ENCODE measurements at regions not wholly inside any gene's neighbourhood (a gene's known extent, or its start where the extent isn't known, plus 50 kb on each side); places are given as distances from the start of the nearest gene placed in this dataset.
"Not testable (repeated sequence)": the region's sequence is repeated elsewhere in the genome, so short reads cannot be mapped to it uniquely, and the experiment has no call there.

GRCh38 chr2:194464964-194465638 lies 1191.9 kb upstream of the SLC39A10 start:
- no peak for DNase-seq

- not testable (repeated sequence) for DNase-seq
Measured at GRCh38 chr2:194462883-194463282, 1194.1 kb upstream of the SLC39A10 start.

- no peak for DNase-seq
Measured at GRCh38 chr2:194455358-194455757, 1201.7 kb upstream of the SLC39A10 start.

DNA sequence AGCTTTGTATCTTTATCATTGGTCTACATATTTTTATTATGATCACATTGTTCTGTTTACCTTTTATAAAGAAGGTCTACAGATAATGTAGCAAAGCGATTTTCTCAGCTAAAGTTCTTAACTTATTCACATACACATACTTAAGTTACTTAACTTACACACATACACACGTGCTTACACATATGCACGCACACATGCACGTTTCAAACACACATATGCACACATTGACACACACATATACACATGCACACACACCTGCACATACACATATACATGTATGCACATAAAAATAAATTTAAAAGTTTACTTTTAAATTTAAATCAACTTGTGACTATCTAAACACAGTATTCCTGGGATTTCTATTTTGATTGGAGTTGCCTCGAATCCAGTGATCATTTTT lies 1204.5 kb upstream of the SLC39A10 start:
- DNase-seq: no peak

DNA sequence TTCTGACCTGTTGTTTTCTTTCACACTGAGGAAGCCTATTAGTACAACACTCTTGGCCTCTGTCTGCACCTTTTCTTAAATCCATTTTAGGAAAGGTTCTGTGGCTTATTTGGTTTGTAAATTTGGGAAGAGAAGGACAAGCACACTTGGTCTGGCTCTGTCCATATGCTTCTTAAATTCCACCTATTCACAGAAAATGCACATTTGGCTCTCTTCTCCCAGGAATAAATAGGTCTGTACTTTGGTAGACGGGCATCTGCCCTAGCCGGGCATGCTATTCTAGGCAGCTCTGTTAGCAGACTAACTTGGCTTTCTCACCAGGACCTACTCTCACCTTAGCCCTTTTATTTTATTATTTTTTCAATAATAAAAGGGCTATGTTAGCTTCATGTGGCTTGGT lies 1211.8 kb upstream of the SLC39A10 start:
- DNase-seq: no peak

DNA sequence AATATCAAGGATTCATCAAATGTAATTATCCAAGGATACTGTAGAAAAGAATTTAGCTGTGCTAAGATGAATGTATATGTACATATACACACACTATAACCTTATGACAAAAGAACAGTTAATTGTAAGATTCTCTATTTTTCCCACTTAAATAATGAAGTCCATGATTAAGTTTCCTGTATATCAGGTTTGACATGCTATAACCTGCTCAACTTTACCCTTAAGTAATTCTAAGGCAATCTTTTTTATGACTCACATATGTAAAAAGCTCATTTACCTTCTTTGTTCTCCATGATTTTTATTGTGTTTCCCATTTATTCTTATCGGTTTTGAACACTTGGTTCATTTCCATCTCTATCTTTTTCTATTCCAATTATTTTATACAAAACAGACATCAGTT lies 1213.1 kb upstream of the SLC39A10 start:
- DNase-seq: no peak

DNA sequence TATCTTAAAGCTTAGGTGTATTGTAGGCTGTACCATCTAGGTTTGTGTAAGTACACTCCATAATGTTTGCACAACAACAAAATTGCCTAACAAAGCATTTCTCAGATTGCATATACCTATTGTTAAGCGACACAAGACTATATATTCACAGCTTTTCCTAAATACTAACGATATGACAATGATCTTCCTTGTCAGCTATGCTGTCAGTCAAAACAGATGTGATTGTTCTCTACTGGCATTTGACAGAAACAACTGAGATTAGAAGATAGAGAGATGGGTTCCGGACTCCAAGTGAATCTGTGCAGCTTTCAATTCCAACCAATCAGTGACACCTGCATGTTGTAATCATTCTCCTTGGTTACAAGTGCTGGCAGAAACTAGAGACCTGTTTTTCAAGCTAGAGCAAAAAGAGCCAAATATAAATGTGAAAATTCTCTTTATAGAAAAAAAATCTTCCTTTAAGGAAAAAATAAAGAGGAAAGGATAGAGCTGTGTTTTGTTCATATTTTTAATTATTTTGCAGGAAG lies 1232.3 kb upstream of the SLC39A10 start:
- no peak for DNase-seq

DNA sequence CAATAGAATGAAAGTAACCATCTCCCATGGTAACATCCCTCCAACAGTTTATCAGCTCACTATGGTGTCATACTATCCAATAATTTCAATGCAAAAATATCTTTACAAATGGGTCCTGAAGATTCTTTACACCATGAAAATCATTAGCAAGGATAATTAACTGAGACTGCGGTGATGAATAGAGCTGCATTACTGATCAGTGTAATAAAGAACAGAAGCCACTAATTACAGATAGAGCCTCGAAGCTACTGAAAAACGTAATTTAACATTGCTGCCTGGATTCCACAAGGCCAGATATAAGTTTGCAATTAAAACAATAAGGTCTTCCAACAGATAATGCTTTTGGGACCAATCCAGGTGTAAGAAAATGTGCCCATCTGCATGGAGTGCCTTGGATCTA lies 1245.8 kb upstream of the SLC39A10 start:
- DNase-seq: no peak

GRCh38 chr2:194395818-194396217 lies 1261.2 kb upstream of the SLC39A10 start:
- no peak for DNase-seq

DNA sequence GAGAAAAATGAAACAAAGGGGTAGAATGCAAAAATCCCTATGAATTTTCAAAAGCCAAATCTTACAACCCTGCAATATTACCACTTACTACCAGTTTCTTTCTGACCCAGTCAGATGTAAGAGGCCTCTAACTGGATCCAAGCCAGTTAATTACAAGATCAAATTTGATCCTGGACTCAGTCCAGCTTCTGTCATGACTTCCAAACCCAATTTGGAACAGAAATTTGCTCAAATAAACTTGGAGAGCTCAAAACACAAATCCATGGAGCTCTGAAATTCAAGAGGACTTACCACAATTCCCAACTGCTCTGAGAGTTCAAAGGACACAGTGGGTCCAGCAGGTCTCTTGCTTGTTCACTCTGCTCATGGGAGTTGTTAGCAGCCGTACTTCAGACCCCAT lies 1271.7 kb upstream of the SLC39A10 start:
- DNase-seq: no peak

DNA sequence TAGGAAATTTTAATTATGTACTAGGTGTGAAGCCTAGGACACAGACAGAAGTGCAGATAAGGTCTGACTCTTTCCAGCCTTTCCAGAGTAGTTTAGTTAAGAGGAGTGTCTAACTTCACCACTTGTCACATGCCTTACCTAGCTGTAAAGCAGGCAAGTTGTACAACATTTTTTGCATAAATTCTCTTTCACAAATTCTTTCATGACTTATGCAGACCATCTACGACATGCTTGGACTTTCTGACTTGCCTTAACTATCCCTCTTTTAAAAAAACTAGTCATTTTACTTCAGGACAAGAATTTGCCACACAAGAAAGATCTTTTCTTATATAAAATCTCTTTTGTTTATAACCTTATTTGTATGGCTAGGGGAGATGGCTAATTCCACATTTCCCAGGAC lies 1273.6 kb upstream of the SLC39A10 start:
- DNase-seq: no peak

- DNase-seq: no peak
Measured at GRCh38 chr2:194382221-194382620, 1274.8 kb upstream of the SLC39A10 start.

GRCh38 chr2:194380011-194380410 lies 1277.0 kb upstream of the SLC39A10 start:
- DNase-seq: no peak

- not testable (repeated sequence) for DNase-seq
Measured at GRCh38 chr2:194367390-194367789, 1289.6 kb upstream of the SLC39A10 start.

DNA sequence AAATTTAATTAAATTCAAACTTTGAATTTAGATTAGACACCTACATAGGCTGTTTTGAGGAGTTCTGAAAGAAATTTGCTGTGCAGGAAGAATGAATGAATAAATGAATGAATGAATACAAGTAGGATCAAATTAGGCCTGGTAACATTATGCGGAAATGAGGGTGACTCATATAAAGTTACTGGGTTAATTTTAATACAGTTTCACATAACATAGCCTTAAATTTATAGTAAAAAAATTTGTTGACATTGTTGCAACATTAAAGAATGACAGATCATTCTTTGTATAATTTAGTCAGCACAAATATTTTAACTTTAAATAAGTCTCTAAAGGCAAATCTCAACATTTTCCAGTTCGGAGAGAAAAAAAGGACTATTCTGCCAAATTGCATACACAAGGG lies 1293.1 kb upstream of the SLC39A10 start:
- DNase-seq: no peak

DNA sequence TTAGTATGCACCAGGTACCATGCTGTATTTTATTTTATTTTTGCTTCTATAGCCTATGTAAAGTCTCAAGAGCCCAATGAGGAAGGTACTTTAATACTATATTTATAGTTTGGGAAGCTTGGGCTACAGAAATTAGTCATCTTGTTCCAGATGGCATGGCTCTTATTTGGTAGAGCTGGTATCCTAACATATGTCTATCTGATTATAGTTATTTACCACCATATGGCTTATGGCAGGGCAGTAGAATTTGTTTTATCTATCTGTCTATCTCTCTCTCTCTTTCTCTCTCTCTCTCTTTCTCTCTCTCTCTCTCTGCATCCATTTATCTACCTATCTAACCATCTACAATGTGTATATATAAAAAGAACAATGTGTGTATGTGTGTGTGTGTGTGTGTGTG lies 1293.7 kb upstream of the SLC39A10 start:
- no peak for DNase-seq

GRCh38 chr2:194352505-194352904 lies 1304.5 kb upstream of the SLC39A10 start:
- no peak for DNase-seq

- no peak for DNase-seq
Measured at GRCh38 chr2:194346193-194346592, 1310.8 kb upstream of the SLC39A10 start.

DNA sequence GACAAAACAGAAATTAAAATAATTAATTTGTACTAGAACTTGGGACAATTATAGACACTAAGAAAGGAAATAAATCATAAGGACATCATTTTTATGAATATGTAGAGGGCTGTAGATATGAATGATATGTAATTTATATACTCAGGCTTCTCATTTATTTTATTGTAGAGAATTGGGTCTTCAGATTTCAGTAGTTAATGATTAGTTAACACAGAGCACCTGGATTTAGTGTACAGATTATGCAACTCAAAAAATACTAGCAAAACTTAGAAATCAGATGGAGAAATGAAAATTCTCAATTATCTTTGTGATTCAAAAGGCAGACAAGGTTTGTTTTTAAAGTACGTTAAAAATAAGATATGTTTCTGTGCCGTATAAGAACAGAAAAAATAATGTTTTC lies 1311.7 kb upstream of the SLC39A10 start:
- no peak for DNase-seq

DNA sequence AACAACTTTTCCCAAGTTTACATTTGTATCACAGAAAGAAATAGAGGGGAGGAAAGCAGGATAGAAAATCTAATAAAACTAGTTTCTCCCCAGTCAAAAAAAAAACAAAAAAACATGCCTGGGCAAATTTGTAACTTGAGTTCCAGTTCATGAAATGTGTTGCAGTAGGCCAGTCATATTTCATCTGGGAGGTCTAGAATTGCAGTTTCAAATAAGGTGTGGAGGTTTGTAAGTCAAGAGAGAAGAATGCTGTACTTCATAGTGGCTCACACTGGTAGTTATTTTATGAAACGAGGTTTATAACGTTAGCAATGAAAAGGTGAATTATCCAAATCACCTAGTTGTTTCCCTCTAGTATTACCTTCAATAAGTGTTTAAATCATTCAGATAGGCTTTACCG lies 1313.9 kb upstream of the SLC39A10 start:
- DNase-seq: no peak

DNA sequence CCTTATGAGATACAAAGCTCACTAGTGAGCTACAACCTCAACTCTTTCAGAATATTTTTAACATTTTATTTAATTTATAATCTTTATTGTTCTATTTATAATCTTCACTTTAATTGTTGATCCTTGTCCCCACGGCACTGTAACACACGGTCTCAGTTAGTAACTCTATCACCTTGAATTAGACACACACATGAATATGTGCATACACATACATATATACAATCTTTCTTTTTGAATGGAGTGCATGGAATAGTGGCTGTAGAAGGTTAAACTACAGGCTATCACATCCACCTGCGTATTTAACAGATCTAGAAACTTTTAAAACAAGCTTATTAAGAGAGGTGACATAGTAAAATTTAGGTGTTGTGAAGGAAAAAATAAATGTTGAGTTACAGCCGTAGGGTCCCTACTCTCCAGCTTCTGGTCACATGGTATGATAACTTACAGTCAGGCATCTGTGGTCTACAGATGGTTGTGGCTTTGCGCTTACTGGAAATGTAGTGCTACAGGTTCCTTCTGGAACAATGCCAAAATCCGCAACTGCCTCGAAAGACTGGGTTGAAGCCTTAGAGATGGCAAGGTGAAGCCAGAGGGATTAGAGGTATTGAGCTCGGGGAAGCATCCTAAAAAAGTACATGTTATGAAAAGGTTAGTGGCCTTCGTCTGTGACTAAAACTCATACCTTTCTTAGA lies 1324.1 kb upstream of the SLC39A10 start:
- DNase-seq: no peak

- DNase-seq: no peak
Measured at GRCh38 chr2:194328456-194328855, 1328.6 kb upstream of the SLC39A10 start.

- no peak for DNase-seq
Measured at GRCh38 chr2:194327196-194327888, 1329.7 kb upstream of the SLC39A10 start.

GRCh38 chr2:194323740-194324139 lies 1333.3 kb upstream of the SLC39A10 start:
- DNase-seq: no peak
